PC-9 (cell line): ENCODE measurements at regions not wholly inside any gene's neighbourhood (a gene's known extent, or its start where the extent isn't known, plus 50 kb on each side); places are given as distances from the start of the nearest gene placed in this dataset.

Experiments
- EZH2 ChIP-seq: fragments of 200-600 bp; sonication (generic); IDR thresholded peaks from 2 replicates; pipeline ENCODE4 v1.8.0; 2017; ENCODE audit warnings: antibody characterized with exemption, low read depth
- TF ChIP-seq, protein P1 (sequence below): fragments of 200-600 bp; sonication (generic); conservative IDR thresholded peaks from 2 replicates; pipeline ENCODE4 v1.6.1; 2017; ENCODE audit warnings: mixed run types, antibody characterized with exemption, mild to moderate bottlenecking, moderate library complexity

DNA sequence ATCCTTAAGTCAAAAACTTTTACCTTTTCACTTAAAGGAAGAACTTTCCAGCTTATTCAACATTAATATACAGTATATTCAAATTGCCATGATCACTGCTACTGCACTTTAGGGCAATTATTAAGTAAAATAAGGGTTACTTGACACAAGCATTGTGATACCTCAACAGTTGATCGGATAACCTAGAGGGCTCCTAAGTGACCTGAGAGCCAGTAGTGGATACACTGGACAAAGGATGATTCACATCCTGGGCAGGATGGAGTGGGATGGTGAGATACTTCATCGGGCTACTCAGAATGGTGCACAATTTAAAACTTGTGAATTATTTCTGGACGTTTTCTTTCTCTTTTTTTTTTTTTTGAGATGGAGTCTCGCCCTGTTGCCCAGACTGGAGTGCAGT is 54.5 kb upstream of the PPM1J start:
- TF ChIP-seq, protein P1, sequence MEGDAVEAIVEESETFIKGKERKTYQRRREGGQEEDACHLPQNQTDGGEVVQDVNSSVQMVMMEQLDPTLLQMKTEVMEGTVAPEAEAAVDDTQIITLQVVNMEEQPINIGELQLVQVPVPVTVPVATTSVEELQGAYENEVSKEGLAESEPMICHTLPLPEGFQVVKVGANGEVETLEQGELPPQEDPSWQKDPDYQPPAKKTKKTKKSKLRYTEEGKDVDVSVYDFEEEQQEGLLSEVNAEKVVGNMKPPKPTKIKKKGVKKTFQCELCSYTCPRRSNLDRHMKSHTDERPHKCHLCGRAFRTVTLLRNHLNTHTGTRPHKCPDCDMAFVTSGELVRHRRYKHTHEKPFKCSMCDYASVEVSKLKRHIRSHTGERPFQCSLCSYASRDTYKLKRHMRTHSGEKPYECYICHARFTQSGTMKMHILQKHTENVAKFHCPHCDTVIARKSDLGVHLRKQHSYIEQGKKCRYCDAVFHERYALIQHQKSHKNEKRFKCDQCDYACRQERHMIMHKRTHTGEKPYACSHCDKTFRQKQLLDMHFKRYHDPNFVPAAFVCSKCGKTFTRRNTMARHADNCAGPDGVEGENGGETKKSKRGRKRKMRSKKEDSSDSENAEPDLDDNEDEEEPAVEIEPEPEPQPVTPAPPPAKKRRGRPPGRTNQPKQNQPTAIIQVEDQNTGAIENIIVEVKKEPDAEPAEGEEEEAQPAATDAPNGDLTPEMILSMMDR, result no peak
- no peak for TF ChIP-seq EZH2
